GM18867 (cell line): ENCODE measurements at regions not wholly inside any gene's neighbourhood (a gene's known extent, or its start where the extent isn't known, plus 50 kb on each side); places are given as distances from the start of the nearest gene placed in this dataset.
"Not testable (repeated sequence)": the region's sequence is repeated elsewhere in the genome, so short reads cannot be mapped to it uniquely, and the experiment has no call there.

ENCODE experiments used
- ATAC-seq: cut with Tn5 transposase; IDR thresholded peaks from one replicate; pipeline ENCODE4 v1.9.1; 2021; ENCODE audit warnings: mild to moderate bottlenecking, moderate library complexity; ENCODE audit not compliant: unreplicated experiment

DNA sequence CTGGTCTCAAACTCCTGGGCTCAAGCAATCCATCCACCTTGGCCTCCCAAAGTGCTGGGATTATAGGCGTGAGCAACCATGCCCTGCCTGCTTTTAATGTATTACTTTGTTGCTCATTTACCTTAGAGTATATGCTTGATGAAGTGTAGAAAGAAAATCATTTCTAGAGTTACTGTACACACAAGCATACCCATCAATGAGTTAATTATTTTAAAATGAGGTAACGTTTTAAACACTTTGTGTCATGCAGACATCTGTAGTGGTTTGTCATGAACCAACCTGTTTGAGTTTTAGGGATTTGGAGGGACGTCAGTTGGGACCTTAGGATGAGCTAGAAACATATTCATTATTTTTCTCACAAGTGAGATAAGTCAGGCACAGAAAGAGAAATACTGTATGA, 332.4 kb upstream of the IGF1R start:
- ATAC-seq = no peak

DNA sequence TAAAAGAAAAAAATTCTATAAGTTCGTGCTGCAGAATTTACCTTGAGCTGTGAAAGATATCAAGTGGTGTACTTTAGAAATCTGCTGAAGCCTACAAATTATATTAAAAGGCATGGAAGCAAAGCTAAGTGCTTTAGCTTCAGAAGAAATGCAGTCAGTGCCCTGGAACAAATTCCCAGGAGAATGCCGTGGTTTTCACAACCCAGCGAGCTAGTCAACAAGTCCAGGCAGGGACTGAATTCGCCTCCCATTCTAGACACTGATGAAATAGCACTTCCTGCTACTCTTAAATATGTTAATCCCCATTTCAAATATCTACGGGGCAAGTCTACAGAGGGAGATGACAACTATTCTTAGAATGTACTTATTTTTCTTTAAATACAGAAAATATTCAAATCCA, 326.4 kb upstream of the IGF1R start:
- no peak for ATAC-seq

DNA sequence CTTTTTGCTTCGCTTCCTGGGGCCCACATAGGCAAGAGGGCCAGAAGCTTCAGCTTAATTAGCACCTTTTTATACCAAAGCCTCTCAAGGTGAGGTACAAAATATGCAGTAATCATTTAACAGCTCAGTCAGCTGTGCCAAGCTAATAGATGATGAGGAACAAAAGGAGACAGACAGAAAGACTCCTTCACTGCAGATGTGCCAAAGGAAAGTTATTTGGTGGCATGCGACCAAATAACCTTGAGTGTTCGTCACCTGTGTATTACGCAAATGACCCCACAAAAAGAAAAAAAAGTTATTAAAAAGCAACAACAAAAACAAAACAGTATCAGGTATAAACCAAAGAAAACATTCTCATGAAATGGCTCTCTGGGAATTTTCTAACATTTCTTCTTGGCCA, 325.8 kb upstream of the IGF1R start:
- no peak for ATAC-seq

DNA sequence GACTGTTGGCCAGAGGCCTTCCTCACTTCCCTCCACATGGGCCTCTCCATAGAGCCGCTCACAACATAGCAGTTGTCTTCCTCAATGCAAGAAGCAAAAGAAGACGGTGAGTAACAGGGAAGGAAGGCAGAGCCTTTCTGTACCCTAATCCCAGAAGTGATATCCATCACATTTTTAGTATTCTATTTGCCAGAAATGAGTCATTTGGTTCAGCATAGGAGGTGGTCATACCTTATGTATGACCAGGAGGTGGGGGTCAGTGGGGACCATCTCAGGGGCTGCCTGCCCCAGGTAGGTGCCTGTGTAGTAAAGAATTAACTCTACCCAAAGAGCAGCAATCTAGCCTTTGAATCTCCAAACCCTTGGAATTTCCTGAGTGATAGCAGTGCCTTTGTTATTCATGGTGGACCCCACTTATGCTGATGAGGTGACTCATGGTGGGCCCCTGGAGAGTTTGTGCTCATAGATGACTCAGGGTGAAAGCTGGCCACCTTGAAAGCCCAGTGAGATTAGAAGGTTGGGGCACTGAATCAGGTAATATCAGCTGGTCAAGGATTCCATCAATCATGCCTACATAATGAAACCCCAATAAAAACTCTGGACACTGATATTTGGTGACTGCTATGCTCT, 323.9 kb upstream of the IGF1R start:
- ATAC-seq = no peak

DNA sequence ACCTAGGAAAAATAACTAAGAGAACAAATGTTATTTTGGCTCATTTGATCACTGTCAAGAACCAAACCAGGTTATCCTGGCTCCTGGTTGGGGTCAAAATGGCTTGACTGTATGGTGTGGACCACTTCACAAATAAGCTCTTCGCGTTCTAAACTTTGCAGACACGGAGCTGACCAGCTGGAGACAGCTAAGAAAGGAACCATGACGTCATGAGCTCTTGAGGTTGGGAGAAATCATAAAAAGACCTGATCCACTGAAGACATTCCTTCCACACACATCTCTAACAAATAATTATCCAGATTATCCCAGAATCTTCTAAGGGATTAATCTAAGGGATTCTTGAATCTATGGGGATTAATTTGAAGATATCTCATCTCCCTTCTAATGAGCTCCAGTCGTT, 321.5 kb upstream of the IGF1R start:
- ATAC-seq = no peak

DNA sequence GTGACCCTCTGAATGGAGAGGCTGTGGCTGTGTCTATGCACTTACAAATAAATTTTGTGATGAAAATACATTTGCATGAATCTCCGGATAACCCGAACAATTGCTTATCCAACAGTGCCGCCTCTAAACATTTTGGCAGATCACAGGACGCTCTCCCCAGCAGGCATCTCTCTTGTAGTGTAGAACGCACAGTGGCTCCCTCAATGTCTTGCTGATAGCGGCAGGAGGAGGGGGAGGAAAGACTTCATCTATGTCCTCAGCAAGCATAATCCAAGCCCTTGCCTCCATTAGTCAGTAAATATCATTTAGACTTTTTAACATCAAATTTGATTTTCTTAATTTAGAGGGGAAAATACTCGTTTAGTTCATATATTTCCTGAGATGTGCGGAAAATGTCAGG, 318.1 kb upstream of the IGF1R start:
- no peak for ATAC-seq

DNA sequence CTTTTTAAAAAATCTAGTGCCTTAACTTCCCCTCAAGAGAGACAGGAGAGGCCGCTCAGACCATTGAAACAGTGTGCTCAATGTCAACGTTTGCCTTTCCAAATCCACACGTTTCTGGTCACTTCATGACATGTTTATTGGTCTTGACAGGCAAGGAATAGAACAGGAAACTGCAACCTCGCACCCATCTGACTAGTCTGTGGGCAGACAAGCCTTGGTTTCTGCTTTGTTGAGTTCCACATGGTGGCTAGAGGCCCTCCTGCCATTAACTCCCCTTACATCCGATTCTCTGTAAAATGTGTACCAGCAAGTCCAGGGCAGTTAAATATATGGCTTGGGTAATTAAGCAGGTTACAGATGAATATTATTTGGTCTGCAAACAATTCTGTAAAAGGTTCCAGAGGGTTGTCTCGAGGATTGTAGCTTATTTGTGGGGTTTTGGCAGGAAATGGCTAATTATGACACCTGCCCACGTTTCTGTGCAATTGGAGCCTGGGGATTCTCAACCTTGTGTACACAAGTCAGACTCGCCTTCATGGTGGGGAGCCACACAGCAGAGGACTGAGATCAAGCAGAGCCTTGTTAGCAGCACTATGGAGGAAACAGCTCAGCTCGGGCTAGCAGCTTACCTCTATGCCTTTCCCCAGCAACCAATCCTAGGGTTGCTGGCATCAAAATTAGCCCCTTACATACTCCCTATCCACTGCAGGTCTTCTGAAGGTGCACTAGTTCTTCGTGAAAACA, 317.5 kb upstream of the IGF1R start:
- no peak for ATAC-seq

DNA sequence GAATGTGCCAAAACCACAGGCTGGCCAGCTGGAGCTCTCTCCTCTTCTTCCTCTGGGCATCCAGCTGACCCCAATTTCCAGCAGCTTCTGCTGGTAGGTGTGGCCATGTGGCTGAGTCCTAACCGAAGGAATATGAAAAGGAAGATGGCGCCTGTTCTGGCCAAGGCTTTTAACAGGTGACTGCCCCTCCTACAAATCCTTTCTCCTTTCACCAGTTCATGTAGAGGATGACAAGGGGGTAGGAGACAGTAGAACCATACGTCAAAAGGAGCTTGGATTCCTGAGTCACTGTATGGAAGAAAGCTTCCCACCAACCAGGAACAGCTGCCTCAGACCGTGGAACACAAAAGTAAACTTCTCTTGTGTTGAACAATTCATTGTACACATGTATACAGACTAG, 316.7 kb upstream of the IGF1R start:
- ATAC-seq = no peak

DNA sequence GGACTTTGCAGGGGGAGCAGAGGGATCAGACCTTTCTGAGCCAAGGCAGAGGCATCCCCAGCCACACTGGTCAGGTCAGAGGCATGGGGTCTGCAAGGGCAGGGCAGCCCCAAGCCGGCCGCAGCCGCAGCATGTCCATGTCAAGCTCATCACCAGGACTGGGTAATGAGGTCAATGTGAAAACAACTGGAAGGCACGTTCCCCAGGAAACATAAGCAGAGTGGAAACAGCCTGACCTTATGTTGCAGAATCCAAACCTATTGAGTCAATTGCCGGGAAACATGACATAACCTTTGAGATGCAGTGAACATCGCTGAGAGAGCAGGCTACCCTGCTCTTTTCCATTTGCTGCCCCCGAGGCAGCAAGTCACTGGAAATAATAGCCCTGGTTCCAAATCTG, 315.1 kb upstream of the IGF1R start:
- no peak for ATAC-seq

DNA sequence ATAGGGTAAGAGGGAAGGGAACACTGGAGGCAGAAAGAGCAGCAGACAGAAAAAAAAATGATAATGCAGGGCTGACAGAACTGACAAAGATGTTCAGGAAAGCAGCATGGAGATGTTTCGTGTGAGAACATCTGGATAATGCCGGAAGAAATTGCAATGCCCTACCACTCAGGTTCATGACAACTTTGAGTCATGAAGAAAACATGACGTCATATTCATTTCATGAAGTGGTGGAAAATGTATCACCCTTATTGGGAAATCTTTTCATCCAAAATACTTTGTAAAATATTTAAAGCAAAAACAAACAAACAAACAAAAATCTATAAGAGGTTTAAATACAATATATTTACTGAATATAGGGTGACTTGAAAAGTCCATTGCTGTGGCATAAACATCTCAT, 305.4 kb upstream of the IGF1R start:
- ATAC-seq = no peak

DNA sequence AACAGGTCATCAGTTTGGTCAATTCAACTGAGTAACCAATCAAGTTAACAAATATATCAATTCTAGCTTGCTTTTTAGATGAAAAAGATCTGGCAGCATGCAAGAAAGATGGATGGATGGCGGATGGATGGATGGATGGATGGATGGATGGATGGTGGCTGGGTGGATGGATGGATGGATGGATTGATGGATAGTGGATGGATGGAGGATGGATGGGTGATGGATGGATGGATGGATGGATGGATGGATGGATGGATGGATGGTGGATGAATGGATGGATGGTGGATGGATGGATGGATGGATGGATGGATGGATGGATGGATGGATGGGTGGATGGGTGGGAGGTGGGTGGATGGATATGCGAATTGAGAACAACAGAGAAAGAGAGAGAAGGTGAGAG, 303.7 kb upstream of the IGF1R start:
- ATAC-seq = no peak

DNA sequence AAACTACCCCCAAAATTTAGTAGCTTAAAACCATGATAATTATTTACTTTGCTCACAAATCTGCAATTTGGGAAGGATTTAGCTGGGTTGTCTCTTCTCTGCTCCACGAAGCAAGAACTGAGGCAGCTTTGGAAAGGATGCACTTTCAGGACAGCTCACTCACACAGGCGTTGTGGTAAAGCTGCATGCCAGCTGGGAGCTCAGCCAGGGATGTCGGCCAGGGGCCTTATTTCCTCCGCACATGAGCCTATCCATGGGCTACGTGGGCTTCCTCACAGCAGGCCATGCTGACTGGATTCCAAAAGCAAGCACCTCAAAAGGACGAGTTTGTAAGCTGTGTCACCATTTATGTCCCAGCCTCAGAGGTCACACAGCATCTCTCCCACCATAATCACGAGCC, 301.3 kb upstream of the IGF1R start:
- no peak for ATAC-seq

DNA sequence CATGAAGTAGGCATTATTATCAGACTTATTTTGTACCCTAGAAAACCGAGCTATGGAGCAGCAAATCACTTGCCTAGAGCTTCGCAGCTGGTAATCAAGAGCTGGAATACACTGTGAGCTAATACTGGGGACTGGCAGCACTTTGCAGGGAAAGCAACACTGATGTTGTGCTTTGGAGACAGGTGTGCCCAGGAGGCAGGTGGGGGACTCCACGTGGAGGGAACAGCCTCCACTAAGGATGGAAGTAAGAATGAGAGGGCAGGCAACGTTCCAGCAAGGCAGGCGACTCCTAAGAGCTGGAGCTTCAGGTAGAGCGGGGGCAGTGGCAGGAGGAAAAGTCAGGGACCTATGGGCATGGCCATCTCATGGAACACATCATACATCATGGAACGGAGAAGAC, 300.5 kb upstream of the IGF1R start:
- ATAC-seq = no peak

DNA sequence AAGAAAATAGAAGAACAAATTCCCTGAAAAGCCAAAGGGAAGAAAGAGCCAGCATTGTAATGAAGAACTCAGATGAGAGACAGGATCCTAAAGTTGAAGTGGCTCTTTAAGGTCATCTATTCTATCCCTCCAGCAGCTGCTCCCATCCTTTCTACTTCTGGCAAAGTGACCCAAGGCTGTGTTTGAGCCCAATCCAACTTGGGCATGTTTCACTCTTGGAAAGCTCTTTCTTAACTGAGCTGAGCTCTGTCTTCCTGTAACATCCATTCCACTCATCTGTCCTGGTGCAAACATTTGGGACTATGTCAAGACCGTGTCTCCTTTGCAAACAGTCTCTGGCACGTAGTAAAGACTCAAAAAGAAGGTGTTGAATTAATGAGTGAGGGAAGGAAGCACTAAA, 298.1 kb upstream of the IGF1R start:
- ATAC-seq = no peak

DNA sequence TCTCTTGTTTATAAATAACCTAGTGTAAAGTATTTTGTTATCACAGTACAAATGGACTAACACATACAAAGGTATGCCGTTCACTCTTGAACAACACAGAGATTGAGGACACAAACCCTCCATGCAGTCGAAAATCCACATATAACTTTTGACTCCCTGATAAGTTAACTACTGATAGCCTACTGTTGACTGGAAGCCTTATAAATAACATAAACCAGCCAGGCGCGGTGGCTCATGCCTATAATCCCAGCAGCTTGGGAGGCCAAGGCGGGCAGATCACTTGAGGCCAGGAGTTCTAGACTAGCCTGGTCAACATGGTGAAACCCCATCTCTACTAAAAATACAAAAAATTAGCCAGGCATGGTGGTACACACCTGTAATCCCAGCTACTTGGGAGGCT, 290.1 kb upstream of the IGF1R start:
- ATAC-seq = not testable (repeated sequence)

DNA sequence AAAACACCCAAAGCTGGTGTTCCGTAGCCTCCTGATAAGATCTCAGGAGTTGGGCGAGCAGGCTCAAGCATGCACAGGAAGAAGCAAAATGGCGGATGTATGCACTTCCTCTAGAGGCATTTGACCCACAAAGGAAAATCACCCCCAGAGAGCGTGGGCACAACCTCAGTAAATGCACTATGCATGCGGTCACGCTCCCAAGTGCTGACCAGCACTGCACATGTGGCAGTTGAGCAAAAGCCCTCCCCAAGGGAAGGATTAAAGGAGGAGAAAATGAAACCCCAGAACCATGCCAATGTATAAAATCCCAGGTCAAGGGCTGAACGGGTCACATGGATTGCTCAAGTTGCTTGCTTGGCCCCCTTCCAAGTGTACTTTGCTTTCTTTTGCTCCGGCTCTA, 289.4 kb upstream of the IGF1R start:
- no peak for ATAC-seq

DNA sequence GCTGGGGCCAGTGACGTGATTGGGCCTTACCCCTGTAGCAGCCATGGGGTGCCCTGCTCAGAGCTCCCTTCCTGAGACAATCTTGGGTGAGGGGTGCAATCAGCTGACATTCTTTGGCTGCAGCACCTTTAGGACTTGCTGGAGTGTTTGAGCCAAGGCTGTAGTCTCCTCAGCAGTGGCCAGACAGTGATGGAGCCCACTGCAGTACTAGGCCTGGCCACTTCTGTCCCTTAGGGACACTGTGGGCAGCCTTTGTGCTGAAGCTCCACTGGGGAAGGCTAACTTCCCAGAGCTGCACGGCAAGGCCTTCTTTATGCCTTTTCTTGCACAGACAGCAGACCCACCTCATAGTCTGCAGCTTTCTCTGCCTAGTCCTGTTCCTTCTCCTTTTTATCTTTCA, 284.9 kb upstream of the IGF1R start:
- no peak for ATAC-seq

DNA sequence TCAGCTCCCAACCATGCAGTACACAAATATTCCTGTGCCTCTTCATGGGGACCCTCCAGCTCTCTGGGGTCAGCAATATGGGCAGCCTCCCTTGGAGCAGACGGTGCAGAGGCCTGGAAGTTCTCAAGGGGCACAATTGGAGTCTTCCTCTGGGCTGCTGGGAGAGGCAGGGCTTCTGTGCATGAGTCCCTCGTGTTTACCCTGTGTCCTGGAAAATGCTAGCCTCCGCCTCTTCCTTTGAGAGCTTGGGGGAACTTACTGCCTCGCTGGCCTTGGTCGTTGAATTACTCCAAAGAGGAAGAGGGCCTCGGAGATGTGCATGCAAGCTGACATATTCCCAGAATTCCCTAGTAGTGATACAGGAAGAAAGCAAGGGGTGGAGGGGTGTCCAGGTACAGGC, 284.4 kb upstream of the IGF1R start:
- no peak for ATAC-seq

DNA sequence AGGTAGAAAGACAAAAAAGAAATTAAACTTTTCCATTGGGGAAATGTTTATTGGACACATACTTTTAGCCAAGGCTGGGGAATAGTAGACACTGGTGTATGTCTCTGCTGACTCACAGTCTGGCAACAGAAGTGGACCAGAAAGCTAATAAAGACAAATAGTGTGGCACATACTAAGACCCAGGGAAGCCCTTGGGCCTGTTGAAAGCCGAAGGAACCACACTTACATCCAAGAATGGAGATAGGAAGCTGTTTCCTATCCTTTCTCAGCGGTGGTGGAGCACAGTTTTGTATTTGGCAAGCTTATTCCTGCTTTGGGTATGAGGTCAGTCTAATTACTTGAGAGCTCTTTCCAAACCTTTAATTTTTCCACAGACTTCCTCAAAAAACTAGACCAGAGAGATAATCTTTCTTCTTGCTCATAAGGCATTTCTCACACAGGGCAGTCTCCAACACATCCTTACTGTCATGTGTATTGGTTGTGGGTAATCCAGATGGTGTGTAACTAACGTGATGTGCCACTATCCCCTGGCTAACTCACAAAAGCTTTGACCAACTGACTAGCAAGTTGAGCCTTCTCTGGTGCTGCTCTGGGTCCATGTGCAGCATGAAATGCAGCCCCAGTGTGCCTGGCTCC, 279.1 kb upstream of the IGF1R start:
- no peak for ATAC-seq

DNA sequence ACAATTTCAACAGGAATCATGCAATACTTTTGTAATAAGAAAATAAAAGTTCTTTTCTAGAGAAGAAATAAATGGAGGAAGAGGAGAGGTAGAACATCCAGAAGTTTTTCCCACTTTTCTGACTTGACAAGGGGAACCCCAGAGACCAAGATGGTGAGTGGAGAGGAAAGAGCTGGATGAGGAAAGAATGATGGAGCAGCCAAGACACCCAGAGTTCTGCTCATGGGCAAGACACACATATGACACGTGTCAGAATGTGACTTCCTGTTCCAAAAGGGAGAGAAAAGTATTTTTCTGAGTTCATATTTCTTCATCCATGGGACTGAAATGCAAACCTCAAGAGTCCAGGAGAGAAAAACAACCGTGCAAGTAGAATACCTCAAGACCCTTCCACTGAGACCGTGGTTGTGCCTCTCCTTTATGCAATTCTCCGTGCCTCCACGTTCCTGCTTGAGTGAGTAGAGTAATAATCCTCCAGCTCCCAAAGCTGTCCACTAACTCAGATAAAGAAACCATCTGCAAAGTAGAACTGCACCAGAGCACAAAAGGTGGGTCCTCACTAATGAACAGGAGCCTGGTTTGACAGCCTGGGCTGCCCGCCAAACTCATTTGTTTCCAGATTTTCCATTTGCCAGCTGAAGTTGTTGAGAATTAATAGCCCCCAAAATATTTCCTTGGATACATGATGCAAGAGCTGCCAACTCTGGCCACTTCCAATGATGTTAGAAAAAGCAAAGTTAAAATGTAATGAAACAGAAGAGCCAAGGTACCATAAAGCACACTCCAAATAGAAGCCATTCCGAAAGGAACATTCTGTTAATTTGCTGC, 272.6 kb upstream of the IGF1R start:
- ATAC-seq = no peak

DNA sequence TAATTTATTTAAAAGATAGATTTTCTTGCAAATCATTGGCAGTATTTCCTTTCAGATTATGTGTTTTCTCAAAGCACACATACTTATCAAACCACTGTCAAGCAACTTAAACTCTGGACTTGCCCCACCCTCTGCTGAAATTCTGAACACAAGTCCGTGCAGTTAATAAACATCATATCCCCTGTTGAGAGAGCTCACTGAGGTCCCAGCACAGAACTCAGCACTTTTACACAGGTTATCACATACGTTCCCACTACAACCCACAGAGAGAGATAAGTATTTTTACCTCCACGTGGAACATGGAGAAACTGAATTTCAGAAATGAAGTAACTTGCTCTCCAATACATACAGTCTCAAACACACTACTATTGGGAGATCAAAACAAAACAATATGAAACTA, 267.6 kb upstream of the IGF1R start:
- no peak for ATAC-seq

DNA sequence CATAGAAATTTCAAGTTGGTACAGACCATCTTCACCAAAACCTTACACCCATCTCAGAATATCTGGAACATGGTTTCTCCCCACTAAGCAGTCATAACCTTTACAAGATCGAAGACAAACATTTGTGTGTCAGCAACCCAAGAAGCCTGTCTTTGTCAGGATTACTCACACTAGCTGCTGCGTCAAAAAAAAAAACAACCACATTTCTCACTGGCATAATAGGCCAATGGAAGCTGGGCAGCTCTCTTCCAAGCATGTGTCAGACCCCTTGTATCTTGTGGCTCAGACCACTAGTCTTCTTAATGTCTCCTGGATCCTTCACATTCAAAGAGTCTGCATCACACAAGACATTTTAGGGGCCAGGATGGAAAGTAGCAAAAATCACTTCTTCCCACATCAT, 266.9 kb upstream of the IGF1R start:
- ATAC-seq = no peak
